ENCODE measurements at regions not wholly inside any gene's neighbourhood (a gene's known extent, or its start where the extent isn't known, plus 50 kb on each side); places are given as distances from the start of the nearest gene placed in this dataset.

- DNase-seq: no peak
Observed at GRCh38 chr22:49079027-49079725, 748.5 kb downstream of the BRD1 start.

- no peak for DNase-seq
Observed at GRCh38 chr22:49078076-49078710, 749.5 kb downstream of the BRD1 start.

- DNase-seq: no peak
Observed at GRCh38 chr22:49077586-49077985, 750.1 kb downstream of the BRD1 start.

- no peak for DNase-seq
Observed at GRCh38 chr22:49077036-49077393, 750.7 kb downstream of the BRD1 start.

GRCh38 chr22:49076300-49077035 lies 751.2 kb downstream of the BRD1 start:
- no peak for DNase-seq

- DNase-seq: no peak
Observed at GRCh38 chr22:49075150-49075549, 752.5 kb downstream of the BRD1 start.

GRCh38 chr22:49073873-49074417 lies 753.7 kb downstream of the BRD1 start:
- no peak for DNase-seq

- DNase-seq: no peak
Observed at GRCh38 chr22:49072996-49073645, 754.6 kb downstream of the BRD1 start.

- DNase-seq: no peak
Observed at GRCh38 chr22:49070501-49070900, 757.2 kb downstream of the BRD1 start.

GRCh38 chr22:49068861-49069500 lies 758.7 kb downstream of the BRD1 start:
- no peak for DNase-seq

- no peak for DNase-seq
Observed at GRCh38 chr22:49067504-49067903, 760.2 kb downstream of the BRD1 start.

- no peak for DNase-seq
Observed at GRCh38 chr22:49066619-49067018, 761.1 kb downstream of the BRD1 start.

- no peak for DNase-seq
Observed at GRCh38 chr22:49064836-49065235, 762.8 kb downstream of the BRD1 start.

GRCh38 chr22:49063545-49063890 lies 764.2 kb downstream of the BRD1 start:
- no peak for DNase-seq

GRCh38 chr22:49062802-49063544 lies 764.7 kb downstream of the BRD1 start:
- no peak for DNase-seq

GRCh38 chr22:49062155-49062801 lies 765.4 kb downstream of the BRD1 start:
- no peak for DNase-seq

- DNase-seq: no peak
Observed at GRCh38 chr22:49057910-49058309, 769.8 kb downstream of the BRD1 start.

GRCh38 chr22:49056301-49056700 lies 771.4 kb downstream of the BRD1 start:
- DNase-seq: no peak

GRCh38 chr22:49055406-49055805 lies 772.3 kb downstream of the BRD1 start:
- DNase-seq: no peak

GRCh38 chr22:49053578-49053977 lies 774.1 kb downstream of the BRD1 start:
- no peak for DNase-seq

GRCh38 chr22:49052560-49052959 lies 775.1 kb downstream of the BRD1 start:
- DNase-seq: no peak
